ENCODE measurements at regions not wholly inside any gene's neighbourhood (a gene's known extent, or its start where the extent isn't known, plus 50 kb on each side); places are given as distances from the start of the nearest gene placed in this dataset.

GRCh38 chr6:43876602-43877001 is 106.6 kb downstream of the VEGFA start:
- ChIA-PET POLR2A (no interaction called here), CTCF (no interaction called here)
- FAIRE-seq, result no peak
- dilution Hi-C loops (cut with MboI; ENCODE audit: extremely low pct_ligation_motif_present, low sequenced_read_pairs) (no loop called here), intact Hi-C loops (cut with micrococcal nuclease) (no loop called here)
- BruUV-seq (replicated peaks), result no TSS peak
- Histone ChIP-seq H3K9me3 (replicated peaks; ENCODE audit: control insufficient read depth, insufficient read depth, low read length) (no peaks in the 10 kb centered on the region), H3K9me1 (replicated peaks; ENCODE audit: control insufficient read depth, extremely low read depth, insufficient read depth, low read length) (no peaks in the 10 kb centered on the region), H4K20me1 (replicated peaks; ENCODE audit: control insufficient read depth, extremely low read depth, insufficient read depth, low read length) (no peaks in the 10 kb centered on the region), H3K4me3 (replicated peaks in 1 of 3; ENCODE audit: insufficient read depth in 1 of 3, low read depth in 1 of 3, low read length in 3 of 3) (no peak overlapping the region), H3K4me2 (ENCODE audit: insufficient read depth, low read length) (no peak overlapping the region), H2AFZ (ENCODE audit: low read depth, low read length) (no peak overlapping the region), H3K9ac (replicated peaks; ENCODE audit: extremely low read depth, insufficient read depth, low read length) (no peak overlapping the region), H3K27me3 (ENCODE audit: control insufficient read depth in 2 of 2, insufficient read depth in 2 of 2, low read length in 2 of 2) (peaks cover 0 to 10% of the 10 kb centered on the region in 2 experiments), H3K79me2 (ENCODE audit: control insufficient read depth, insufficient read depth, low read length) (no peaks in the 10 kb centered on the region), H3K36me3 (ENCODE audit: control insufficient read depth in 2 of 2, extremely low read depth in 1 of 2, insufficient read depth in 2 of 2, low read length in 2 of 2) (no peaks in the 10 kb centered on the region), H3K27ac (ENCODE audit: insufficient read depth, low read depth, low read length) (no peak overlapping the region), H3K4me1 (ENCODE audit: control insufficient read depth, extremely low read depth, insufficient read depth, low read length) (no peaks in the 10 kb centered on the region)
- DNase-seq (ENCODE audit: low read depth, low spot score), result no peak
- TF ChIP-seq FOS (IDR thresholded peaks at IDR 0.05; ENCODE audit: borderline replicate concordance, insufficient read depth, low read length) (no peak), CTCF (IDR thresholded peaks at IDR 0.05; ENCODE audit: extremely low read depth in 1 of 2, insufficient read depth in 1 of 2, low read depth in 1 of 2, low read length in 2 of 2) (no peak), POLR2A (IDR thresholded peaks at IDR 0.05; ENCODE audit: low read depth, low read length) (no peak)

GRCh38 chr6:43875849-43876572 is 106.0 kb downstream of the VEGFA start:
- BruUV-seq (replicated peaks), result no TSS peak
- Histone ChIP-seq H3K4me1 (ENCODE audit: control insufficient read depth, extremely low read depth, insufficient read depth, low read length) (no peaks in the 10 kb centered on the region), H3K4me3 (replicated peaks in 1 of 3; ENCODE audit: insufficient read depth in 1 of 3, low read depth in 1 of 3, low read length in 3 of 3) (no peak overlapping the region), H3K9ac (replicated peaks; ENCODE audit: extremely low read depth, insufficient read depth, low read length) (no peak overlapping the region), H3K4me2 (ENCODE audit: insufficient read depth, low read length) (no peak overlapping the region), H3K36me3 (ENCODE audit: control insufficient read depth in 2 of 2, extremely low read depth in 1 of 2, insufficient read depth in 2 of 2, low read length in 2 of 2) (no peaks in the 10 kb centered on the region), H3K9me1 (replicated peaks; ENCODE audit: control insufficient read depth, extremely low read depth, insufficient read depth, low read length) (no peaks in the 10 kb centered on the region), H3K79me2 (ENCODE audit: control insufficient read depth, insufficient read depth, low read length) (no peaks in the 10 kb centered on the region), H4K20me1 (replicated peaks; ENCODE audit: control insufficient read depth, extremely low read depth, insufficient read depth, low read length) (no peaks in the 10 kb centered on the region), H2AFZ (ENCODE audit: low read depth, low read length) (no peak overlapping the region), H3K27ac (ENCODE audit: insufficient read depth, low read depth, low read length) (no peak overlapping the region), H3K27me3 (ENCODE audit: control insufficient read depth in 2 of 2, insufficient read depth in 2 of 2, low read length in 2 of 2) (peaks cover 0 to 15% of the 10 kb centered on the region in 2 experiments), H3K9me3 (replicated peaks; ENCODE audit: control insufficient read depth, insufficient read depth, low read length) (no peaks in the 10 kb centered on the region)
- intact Hi-C loops (cut with micrococcal nuclease) (no loop called here), dilution Hi-C loops (cut with MboI; ENCODE audit: extremely low pct_ligation_motif_present, low sequenced_read_pairs) (no loop called here)
- ChIA-PET CTCF (interaction anchor here (1.1 kb wide), 1 partner anchor 10 kb away, joined by 3 read pairs; no protein-coding TSS in a partner anchor), POLR2A (no interaction called here)
- TF ChIP-seq MAX (IDR thresholded peaks at IDR 0.05; ENCODE audit: insufficient read depth, insufficient read length) (no peak), CTCF (IDR thresholded peaks at IDR 0.05; ENCODE audit: extremely low read depth in 1 of 2, insufficient read depth in 1 of 2, low read depth in 1 of 2, low read length in 2 of 2) (no peak), EZH2 (IDR thresholded peaks at IDR 0.05; ENCODE audit: borderline replicate concordance, low read depth, low read length, severe bottlenecking) (no peak), POLR2A (IDR thresholded peaks at IDR 0.05; ENCODE audit: low read depth, low read length) (no peak), MYC (IDR thresholded peaks at IDR 0.05; ENCODE audit: low read depth, low read length) (no peak), POLR2AphosphoS5 (IDR thresholded peaks at IDR 0.05; ENCODE audit: insufficient read depth, low read depth, low read length) (no peak), FOS (IDR thresholded peaks at IDR 0.05; ENCODE audit: borderline replicate concordance, insufficient read depth, low read length) (no peak)
- DNase-seq (ENCODE audit: low read depth, low spot score) (no peak), FAIRE-seq (no peak)

All from endothelial cell of umbilical vein (primary cell).